H9 (cell line): ENCODE measurements at regions not wholly inside any gene's neighbourhood (a gene's known extent, or its start where the extent isn't known, plus 50 kb on each side); places are given as distances from the start of the nearest gene placed in this dataset.

Experiments
- DNase-seq: peaks from one replicate; pipeline ENCODE4 v3.0.0-alpha.2; 2017
- H2AFZ ChIP-seq: one replicate; pipeline ENCODE4 v1.6.1; 2013; ENCODE audit warnings: mild to moderate bottlenecking, low read length, control low read depth, moderate library complexity
- H2AK5ac ChIP-seq: 2 replicates; pipeline ENCODE4 v1.6.1; 2013; ENCODE audit warnings: low read length, control low read depth, mixed read lengths; ENCODE audit not compliant: insufficient read length
- H2BK120ac ChIP-seq: one replicate; pipeline ENCODE4 v1.6.1; 2013; ENCODE audit warnings: low read depth, mild to moderate bottlenecking, low read length, control low read depth, inconsistent platforms; ENCODE audit not compliant: poor library complexity, severe bottlenecking
- H2BK12ac ChIP-seq: 2 replicates; pipeline ENCODE4 v1.6.1; 2013; ENCODE audit warnings: low read length, control low read depth, mixed read lengths, low read depth; ENCODE audit not compliant: insufficient read length
- H2BK15ac ChIP-seq: 2 replicates; pipeline ENCODE4 v1.6.1; 2013; ENCODE audit warnings: low read depth, low read length, control low read depth
- H2BK20ac ChIP-seq: one replicate; pipeline ENCODE4 v1.6.1; 2013; ENCODE audit warnings: low read depth, mild to moderate bottlenecking, low read length, control low read depth, inconsistent platforms; ENCODE audit not compliant: poor library complexity, severe bottlenecking
- H2BK5ac ChIP-seq: 2 replicates; pipeline ENCODE4 v1.6.1; 2013; ENCODE audit warnings: low read length, control low read depth, mixed read lengths; ENCODE audit not compliant: insufficient read length
- H3K14ac ChIP-seq: 2 replicates; pipeline ENCODE4 v1.6.1; 2013; ENCODE audit warnings: low read length, control low read depth; ENCODE audit not compliant: insufficient read depth
- H3K18ac ChIP-seq: 2 replicates; pipeline ENCODE4 v1.6.1; 2013; ENCODE audit warnings: low read depth, mild to moderate bottlenecking, mixed read lengths, low read length, control low read depth; ENCODE audit not compliant: insufficient read length
- H3K23ac ChIP-seq: 2 replicates; pipeline ENCODE4 v1.6.1; 2013; ENCODE audit warnings: low read length, control low read depth, mixed read lengths, low read depth; ENCODE audit not compliant: insufficient read length
- H3K23me2 ChIP-seq: 2 replicates; pipeline ENCODE4 v1.6.1; 2013; ENCODE audit warnings: low read depth, mild to moderate bottlenecking, mixed read lengths, low read length, control low read depth; ENCODE audit not compliant: insufficient read length, poor library complexity, severe bottlenecking
- H3K27ac ChIP-seq: 2 replicates; pipeline ENCODE4 v1.5.1; 2013; ENCODE audit warnings: low read length, control low read depth, mixed read lengths, low read depth; ENCODE audit not compliant: insufficient read length
- H3K27me3 ChIP-seq: 2 replicates; pipeline ENCODE4 v1.6.1; 2013; ENCODE audit warnings: low read length, control low read depth, inconsistent platforms; ENCODE audit not compliant: insufficient read depth
- H3K4ac ChIP-seq: 2 replicates; pipeline ENCODE4 v1.6.1; 2013; ENCODE audit warnings: low read depth, mild to moderate bottlenecking, control low read depth, inconsistent platforms, low read length, moderate library complexity
- H3K4me1 ChIP-seq: 2 replicates; pipeline ENCODE4 v1.6.1; 2013; ENCODE audit warnings: low read length, control low read depth, inconsistent platforms; ENCODE audit not compliant: insufficient read depth
- H3K4me2 ChIP-seq: 2 replicates; pipeline ENCODE4 v1.6.1; 2013; ENCODE audit warnings: low read length, control low read depth, mixed read lengths; ENCODE audit not compliant: insufficient read length, insufficient read depth
- H3K56ac ChIP-seq: 2 replicates; pipeline ENCODE4 v1.6.1; 2013; ENCODE audit warnings: low read depth, mild to moderate bottlenecking, mixed read lengths, low read length, control low read depth; ENCODE audit not compliant: insufficient read length
- H3K79me1 ChIP-seq: 2 replicates; pipeline ENCODE4 v1.6.1; 2013; ENCODE audit warnings: low read depth, mild to moderate bottlenecking, moderate library complexity, low read length, control low read depth, inconsistent platforms; ENCODE audit not compliant: insufficient read depth, poor library complexity, severe bottlenecking
- H3K79me2 ChIP-seq: 2 replicates; pipeline ENCODE4 v1.6.1; 2013; ENCODE audit warnings: low read length, control low read depth, inconsistent platforms; ENCODE audit not compliant: insufficient read depth
- H3K9ac ChIP-seq: 2 replicates; pipeline ENCODE4 v1.6.1; 2013; ENCODE audit warnings: low read length, control low read depth, mixed read lengths; ENCODE audit not compliant: insufficient read length; ENCODE audit errors: extremely low read depth
- H3K9me3 ChIP-seq: one replicate; pipeline ENCODE4 v1.6.1; 2013; ENCODE audit warnings: low read depth, low read length, inconsistent platforms; ENCODE audit not compliant: control insufficient read depth
- H3T11ph ChIP-seq: one replicate; pipeline ENCODE4 v1.6.1; 2013; ENCODE audit warnings: mild to moderate bottlenecking, low read length, control low read depth, inconsistent platforms
- H4K20me1 ChIP-seq: one replicate; pipeline ENCODE4 v1.6.1; 2013; ENCODE audit not compliant: control insufficient read depth, insufficient read length, insufficient read depth
- H4K5ac ChIP-seq: 2 replicates; pipeline ENCODE4 v1.6.1; 2013; ENCODE audit warnings: low read depth, mild to moderate bottlenecking, mixed read lengths, low read length, control low read depth; ENCODE audit not compliant: insufficient read length
- H4K8ac ChIP-seq: replicated peaks from 2 replicates; pipeline ENCODE4 v1.6.1; 2013; ENCODE audit warnings: low read length, control low read depth, mixed read lengths, low read depth; ENCODE audit not compliant: insufficient read length
- H4K91ac ChIP-seq: 2 replicates; pipeline ENCODE4 v1.6.1; 2013; ENCODE audit warnings: low read depth, mild to moderate bottlenecking, moderate library complexity, mixed read lengths, low read length, control low read depth; ENCODE audit not compliant: insufficient read length
- H3K27ac Mint-ChIP-seq, 3 experiments: 2 replicates in 2 of 3; 3 replicates in 1 of 3; pipeline ENCODE4 v1.8.0; 2020 to 2021; ENCODE audit warnings: mixed read lengths in 3 of 3, mild to moderate bottlenecking in 1 of 3, moderate library complexity in 1 of 3
- H3K27me3 Mint-ChIP-seq: 2 replicates; pipeline ENCODE4 v1.8.0; 2021; ENCODE audit warnings: low read depth, mild to moderate bottlenecking, moderate library complexity, mixed read lengths
- H3K36me3 Mint-ChIP-seq, 3 experiments: 2 replicates in 2 of 3; 3 replicates in 1 of 3; pipeline ENCODE4 v1.8.0; 2020 to 2021; ENCODE audit warnings: low read depth in 3 of 3, mixed read lengths in 3 of 3; ENCODE audit not compliant: insufficient read depth in 1 of 3
- H3K4me1 Mint-ChIP-seq, 2 experiments: 2 replicates each; pipeline ENCODE4 v1.8.0; 2020; ENCODE audit warnings: mixed read lengths in 2 of 2
- H3K4me3 Mint-ChIP-seq, 2 experiments: 2 replicates in 1 of 2; 3 replicates in 1 of 2; pipeline ENCODE4 v1.8.0; 2020 to 2021; ENCODE audit warnings: mild to moderate bottlenecking in 2 of 2, mixed read lengths in 2 of 2, moderate library complexity in 1 of 2
- H3K9me3 Mint-ChIP-seq, 2 experiments: 2 replicates in 1 of 2; 3 replicates in 1 of 2; pipeline ENCODE4 v1.8.0; 2020; ENCODE audit warnings: mild to moderate bottlenecking in 2 of 2, mixed read lengths in 2 of 2, moderate library complexity in 1 of 2
- CTCF ChIP-seq: fragments of 200-600 bp; sonication (generic); conservative IDR thresholded peaks from 3 replicates; pipeline ENCODE4 v1.8.0; 2021; ENCODE audit warnings: antibody characterized with exemption, mild to moderate bottlenecking
- WGBS: extraction: QIAGEN DNeasy Blood & Tissue Kit; methylation state at CpG from one replicate; pipeline ENCODE4 v1.1.7; 2013; ENCODE audit warnings: missing lambda C conversion rate, low lambda C conversion rate, mixed read lengths; ENCODE audit not compliant: insufficient read length; ENCODE audit errors: extremely low coverage; 5-methylcytosine and 5-hydroxymethylcytosine counted together

DNA sequence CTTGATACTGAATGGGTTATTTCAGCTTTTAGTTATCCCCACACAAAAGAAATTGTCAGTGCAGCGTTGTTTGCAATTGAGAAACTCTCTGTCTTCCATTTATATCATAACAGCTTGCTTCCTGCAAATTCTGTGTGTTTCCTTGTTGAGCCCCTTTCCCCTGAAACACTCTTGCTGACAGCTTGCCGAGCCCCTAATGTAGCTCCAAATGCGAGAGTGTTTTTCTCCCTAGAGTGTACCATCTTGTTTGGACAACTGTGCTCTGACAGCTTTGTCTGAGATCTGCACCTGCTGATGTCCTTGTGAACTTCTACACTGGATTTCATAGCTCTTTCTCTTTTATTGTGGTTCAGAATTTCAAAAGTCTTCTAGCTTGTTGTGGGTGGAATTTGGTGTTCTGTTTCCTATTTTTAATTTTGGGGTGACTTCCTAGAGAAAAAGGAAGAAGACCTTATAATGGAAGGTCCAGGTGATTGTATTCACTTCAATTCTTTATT, 343.5 kb downstream of the PDCD6IP start:
- Histone ChIP-seq H3K79me1 (no peaks in the 10 kb centered on the region), H3K79me2 (no peaks in the 10 kb centered on the region), H2BK120ac (no peak overlapping the region), H3K27me3 (no peaks in the 10 kb centered on the region), H2BK15ac (no peak overlapping the region), H4K8ac (no peak overlapping the region), H4K5ac (no peak overlapping the region), H3K4ac (no peak overlapping the region), H3T11ph (no peak overlapping the region), H2AFZ (no peak overlapping the region), H4K20me1 (no peaks in the 10 kb centered on the region), H3K18ac (no peak overlapping the region), H2BK20ac (no peak overlapping the region), H2BK5ac (no peak overlapping the region), H3K23ac (no peak overlapping the region), H3K14ac (no peak overlapping the region), H3K4me1 (peaks cover 4% of the 10 kb centered on the region; the same call in 1 of the 2 replicates), H2BK12ac (no peak overlapping the region), H3K56ac (no peak overlapping the region), H3K23me2 (no peaks in the 10 kb centered on the region), H3K4me2 (no peak overlapping the region), H3K27ac (no peak overlapping the region), H2AK5ac (no peak overlapping the region), H4K91ac (no peak overlapping the region), H3K9ac (no peak overlapping the region), H3K9me3 (no peaks in the 10 kb centered on the region)
- Mint-ChIP-seq H3K36me3 (peaks cover 0 to 4% (median 0%) of the 10 kb centered on the region in 3 experiments; a peak in 1 of 7 replicates), H3K27ac (no peak overlapping the region; a peak in 1 of 7 replicates), H3K4me1 (peaks cover 14% of the 10 kb centered on the region in 2 experiments), H3K4me3 (no peak overlapping the region), H3K27me3 (no peaks in the 10 kb centered on the region), H3K9me3 (peaks cover 0 to 3% of the 10 kb centered on the region in 2 experiments; a peak in 2 of 5 replicates)
- no peak for DNase-seq
- no CpG with 5 or more reads among the region's 3 CpGs for WGBS
- no peak for TF ChIP-seq CTCF
